ENCODE measurements at regions not wholly inside any gene's neighbourhood (a gene's known extent, or its start where the extent isn't known, plus 50 kb on each side); places are given as distances from the start of the nearest gene placed in this dataset.

GRCh38 chr3:88231207-88231606 is 81.4 kb downstream of the C3orf38 start:
- TF ChIP-seq CTCF (conservative IDR thresholded peaks at IDR 0.05): no peak
- TF ChIP-seq ZFX (IDR thresholded peaks at IDR 0.05): no peak

All from C4-2B (cell line).